Testis (tissue), 2 donors: ENCODE measurements at regions not wholly inside any gene's neighbourhood (a gene's known extent, or its start where the extent isn't known, plus 50 kb on each side); places are given as distances from the start of the nearest gene placed in this dataset.

Experiments used
- POLR2A ChIP-seq: fragments of 450-650 bp; IDR thresholded peaks from one replicate; pipeline ENCODE4 v1.6.1; 2017; ENCODE audit warnings: antibody characterized with exemption, mild to moderate bottlenecking, moderate library complexity
- TF ChIP-seq, protein P1 (sequence below), 3 experiments: fragments of 450-650 bp in 2 of 3; fragments of 200-600 bp in 1 of 3; sonication (generic) in 1 of 3; IDR thresholded peaks; one replicate each; pipeline ENCODE4 v1.5.1; 2016 to 2019; ENCODE audit warnings: antibody characterized with exemption in 3 of 3, mild to moderate bottlenecking in 2 of 3, moderate library complexity in 1 of 3

DNA sequence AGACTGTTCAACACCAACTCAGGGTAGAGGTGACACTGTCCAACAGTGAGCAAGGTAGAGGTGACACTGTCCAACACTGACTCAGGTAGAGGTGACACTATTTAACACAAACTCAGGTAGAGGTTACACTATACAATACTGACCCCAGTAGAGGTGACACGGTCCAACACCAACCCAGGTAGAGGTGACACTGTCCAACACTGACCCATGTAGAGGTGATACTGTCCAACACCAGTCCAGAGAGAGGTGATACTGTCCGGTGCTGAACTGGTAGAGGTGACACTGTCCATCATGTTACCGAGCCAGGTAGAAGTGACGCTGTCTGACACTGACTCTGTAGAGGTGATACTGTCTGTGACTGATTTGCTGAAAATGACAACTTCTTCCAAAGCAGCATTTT lies 102.4 kb downstream of the GATA3 start:
- TF ChIP-seq, protein P1, sequence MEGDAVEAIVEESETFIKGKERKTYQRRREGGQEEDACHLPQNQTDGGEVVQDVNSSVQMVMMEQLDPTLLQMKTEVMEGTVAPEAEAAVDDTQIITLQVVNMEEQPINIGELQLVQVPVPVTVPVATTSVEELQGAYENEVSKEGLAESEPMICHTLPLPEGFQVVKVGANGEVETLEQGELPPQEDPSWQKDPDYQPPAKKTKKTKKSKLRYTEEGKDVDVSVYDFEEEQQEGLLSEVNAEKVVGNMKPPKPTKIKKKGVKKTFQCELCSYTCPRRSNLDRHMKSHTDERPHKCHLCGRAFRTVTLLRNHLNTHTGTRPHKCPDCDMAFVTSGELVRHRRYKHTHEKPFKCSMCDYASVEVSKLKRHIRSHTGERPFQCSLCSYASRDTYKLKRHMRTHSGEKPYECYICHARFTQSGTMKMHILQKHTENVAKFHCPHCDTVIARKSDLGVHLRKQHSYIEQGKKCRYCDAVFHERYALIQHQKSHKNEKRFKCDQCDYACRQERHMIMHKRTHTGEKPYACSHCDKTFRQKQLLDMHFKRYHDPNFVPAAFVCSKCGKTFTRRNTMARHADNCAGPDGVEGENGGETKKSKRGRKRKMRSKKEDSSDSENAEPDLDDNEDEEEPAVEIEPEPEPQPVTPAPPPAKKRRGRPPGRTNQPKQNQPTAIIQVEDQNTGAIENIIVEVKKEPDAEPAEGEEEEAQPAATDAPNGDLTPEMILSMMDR (IDR thresholded peaks at IDR 0.05) = no peak
- TF ChIP-seq POLR2A = no peak
